ENCODE measurements at regions not wholly inside any gene's neighbourhood (a gene's known extent, or its start where the extent isn't known, plus 50 kb on each side); places are given as distances from the start of the nearest gene placed in this dataset.

DNA sequence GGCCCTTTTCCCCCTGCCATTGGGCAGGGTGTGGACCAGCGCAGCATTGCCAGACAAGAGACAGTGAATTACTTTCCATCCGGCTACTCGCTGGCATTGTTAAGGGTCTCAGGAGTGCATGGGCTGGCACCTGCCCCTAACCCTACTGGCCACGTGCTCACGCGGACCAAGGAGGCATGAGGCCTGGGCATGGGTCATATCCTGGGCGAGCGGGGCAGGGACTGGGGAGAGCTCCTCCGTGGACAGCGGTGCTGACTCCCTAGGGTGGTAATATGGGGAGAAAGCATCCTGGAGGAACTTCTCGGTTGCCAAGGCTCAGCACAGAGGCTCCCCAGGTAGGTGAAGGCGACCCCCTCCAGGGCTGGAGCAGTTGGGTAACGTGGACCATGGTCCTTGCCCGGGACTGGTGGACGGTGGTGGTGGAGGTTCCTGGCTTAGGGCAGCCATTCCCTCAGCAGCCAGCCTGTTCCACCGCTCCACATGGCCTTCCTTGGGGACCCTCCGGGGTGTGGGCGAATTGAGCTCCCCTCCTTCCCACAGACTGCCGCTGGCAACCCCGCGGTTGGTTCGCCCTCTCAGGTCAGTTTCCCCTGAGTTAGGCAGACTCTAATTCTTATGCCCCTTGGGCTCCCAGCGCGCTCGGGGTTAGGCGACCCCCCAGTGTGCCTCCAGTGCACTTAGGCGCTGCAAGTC, 465.1 kb downstream of the SLITRK5 start:
- TF ChIP-seq, protein P1, sequence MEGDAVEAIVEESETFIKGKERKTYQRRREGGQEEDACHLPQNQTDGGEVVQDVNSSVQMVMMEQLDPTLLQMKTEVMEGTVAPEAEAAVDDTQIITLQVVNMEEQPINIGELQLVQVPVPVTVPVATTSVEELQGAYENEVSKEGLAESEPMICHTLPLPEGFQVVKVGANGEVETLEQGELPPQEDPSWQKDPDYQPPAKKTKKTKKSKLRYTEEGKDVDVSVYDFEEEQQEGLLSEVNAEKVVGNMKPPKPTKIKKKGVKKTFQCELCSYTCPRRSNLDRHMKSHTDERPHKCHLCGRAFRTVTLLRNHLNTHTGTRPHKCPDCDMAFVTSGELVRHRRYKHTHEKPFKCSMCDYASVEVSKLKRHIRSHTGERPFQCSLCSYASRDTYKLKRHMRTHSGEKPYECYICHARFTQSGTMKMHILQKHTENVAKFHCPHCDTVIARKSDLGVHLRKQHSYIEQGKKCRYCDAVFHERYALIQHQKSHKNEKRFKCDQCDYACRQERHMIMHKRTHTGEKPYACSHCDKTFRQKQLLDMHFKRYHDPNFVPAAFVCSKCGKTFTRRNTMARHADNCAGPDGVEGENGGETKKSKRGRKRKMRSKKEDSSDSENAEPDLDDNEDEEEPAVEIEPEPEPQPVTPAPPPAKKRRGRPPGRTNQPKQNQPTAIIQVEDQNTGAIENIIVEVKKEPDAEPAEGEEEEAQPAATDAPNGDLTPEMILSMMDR (IDR thresholded peaks at IDR 0.05) = no peak
- TF ChIP-seq POLR2AphosphoS5 (IDR thresholded peaks at IDR 0.05) = no peak
- no peak for TF ChIP-seq POLR2A (IDR thresholded peaks at IDR 0.05)
- TF ChIP-seq EP300 (IDR thresholded peaks at IDR 0.05) = no peak

All from sigmoid colon (tissue), 4 donors.